ENCODE measurements at regions not wholly inside any gene's neighbourhood (a gene's known extent, or its start where the extent isn't known, plus 50 kb on each side); places are given as distances from the start of the nearest gene placed in this dataset.

- TF ChIP-seq CTCF (IDR thresholded peaks at IDR 0.05 in 8 of 11, conservative IDR thresholded peaks at IDR 0.05 in 3 of 11) (no peak), POLR2A (IDR thresholded peaks at IDR 0.05) (no peak), POLR2AphosphoS5 (IDR thresholded peaks at IDR 0.05) (no peak)
- Histone ChIP-seq H3K4me1 (peaks cover 0 to 22% (median 10%) of the 10 kb centered on the region in 6 donors), H3K27ac (peak overlapping the region in 4 of 8 donors; percentile 9 to 28 (median 24)), H3K36me3 (no peaks in the 10 kb centered on the region), H3K27me3 (replicated peaks in 1 of 7) (peaks cover 0 to 11% (median 0%) of the 10 kb centered on the region in 7 donors), H3K4me3 (no peak overlapping the region), H3K9me3 (no peaks in the 10 kb centered on the region)
- intact Hi-C loops (cut with DNase I; ENCODE audit: low total_unique reads), result loop anchor here (5.0 to 10.0 kb wide), 2 partner anchors 203 to 351 kb away; no protein-coding TSS in a partner anchor
- no peak for DNase-seq
- 49 to 75% (median 68%) methylated on average over 2 to 3 of the region's 3 CpGs for WGBS, 5 donors
Observed at GRCh38 chr2:71801556-71801955, 346.1 kb downstream of the CYP26B1 start.

- H3K36me3 ChIP-seq, result no peaks in the 10 kb centered on the region
- H3K27me3 ChIP-seq (replicated peaks in 1 of 7), result peaks cover 0 to 11% (median 0%) of the 10 kb centered on the region in 7 donors
- no peak for TF ChIP-seq POLR2AphosphoS5 (IDR thresholded peaks at IDR 0.05)
- no peak for TF ChIP-seq POLR2A (IDR thresholded peaks at IDR 0.05)
- TF ChIP-seq CTCF (IDR thresholded peaks at IDR 0.05 in 8 of 11, conservative IDR thresholded peaks at IDR 0.05 in 3 of 11), result no peak
- peaks cover 0 to 22% (median 10%) of the 10 kb centered on the region in 6 donors for H3K4me1 ChIP-seq
- H3K4me3 ChIP-seq, result no peak overlapping the region
- intact Hi-C loops (cut with DNase I; ENCODE audit: low total_unique reads), result loop anchor here (5.0 to 10.0 kb wide), 2 partner anchors 204 to 351 kb away; no protein-coding TSS in a partner anchor
- 72 to 91% (median 83%) methylated on average over 1 of the region's 1 CpG for WGBS, 5 donors
- no peaks in the 10 kb centered on the region for H3K9me3 ChIP-seq
- H3K27ac ChIP-seq, result peak overlapping the region in 1 of 8 donors; percentile 23
- DNase-seq, result no peak
Observed at GRCh38 chr2:71800851-71801250, 346.8 kb downstream of the CYP26B1 start.

- H3K4me1 ChIP-seq, result peaks cover 0 to 22% (median 10%) of the 10 kb centered on the region in 6 donors
- peak overlapping the region in 1 of 8 donors; percentile 23 for H3K27ac ChIP-seq
- H3K9me3 ChIP-seq, result no peaks in the 10 kb centered on the region
- H3K4me3 ChIP-seq, result no peak overlapping the region
- WGBS, 5 donors, result 56 to 67% (median 62%) methylated on average over 13 of the region's 13 CpGs
- H3K36me3 ChIP-seq, result no peaks in the 10 kb centered on the region
- intact Hi-C loops (cut with DNase I; ENCODE audit: low total_unique reads), result loop anchor here (5.0 to 10.0 kb wide), 2 partner anchors 205 to 352 kb away; no protein-coding TSS in a partner anchor
- peak; percentile 58 for DNase-seq
- H3K27me3 ChIP-seq (replicated peaks in 1 of 7), result peaks cover 0 to 11% (median 0%) of the 10 kb centered on the region in 7 donors
- no peak for TF ChIP-seq POLR2AphosphoS5 (IDR thresholded peaks at IDR 0.05)
Observed at GRCh38 chr2:71800106-71800809, 346.9 kb downstream of the DYSF start.

- Histone ChIP-seq H3K4me1 (peaks cover 0 to 20% (median 10%) of the 10 kb centered on the region in 6 donors), H3K36me3 (no peaks in the 10 kb centered on the region), H3K9me3 (no peaks in the 10 kb centered on the region), H3K27ac (no peak overlapping the region), H3K4me3 (no peak overlapping the region), H3K27me3 (replicated peaks in 1 of 7) (peaks cover 0 to 11% (median 0%) of the 10 kb centered on the region in 7 donors)
- intact Hi-C loops (cut with DNase I; ENCODE audit: low total_unique reads), result no loop called here
- 86 to 93% (median 92%) methylated on average over 3 of the region's 3 CpGs for WGBS, 5 donors
- TF ChIP-seq POLR2A (IDR thresholded peaks at IDR 0.05) (no peak), POLR2AphosphoS5 (IDR thresholded peaks at IDR 0.05) (no peak), CTCF (IDR thresholded peaks at IDR 0.05 in 8 of 11, conservative IDR thresholded peaks at IDR 0.05 in 3 of 11) (no peak)
- DNase-seq, result peak; percentile 40
Observed at GRCh38 chr2:71799013-71799575, 345.7 kb downstream of the DYSF start.

All from spleen (tissue), 11 donors.